ENCODE measurements at regions not wholly inside any gene's neighbourhood (a gene's known extent, or its start where the extent isn't known, plus 50 kb on each side); places are given as distances from the start of the nearest gene placed in this dataset.

- no peak overlapping the region for H3K27ac ChIP-seq (ENCODE audit: low read depth, low read length)
- no peaks in the 10 kb centered on the region for H3K27me3 ChIP-seq (replicated peaks in 1 of 4; ENCODE audit: control insufficient read depth in 3 of 4, extremely low read depth in 1 of 4, insufficient read depth in 3 of 4, low read length in 3 of 4)
- H4K5ac ChIP-seq (ENCODE audit: insufficient read length, low read depth, low read length), result no peak overlapping the region
- H3K4me1 ChIP-seq (replicated peaks in 1 of 4; ENCODE audit: control insufficient read depth in 3 of 4, insufficient read depth in 4 of 4, low read length in 3 of 4), result peaks cover 0 to 6% (median 0%) of the 10 kb centered on the region in 4 experiments; a peak in 2 of 7 replicates
- no peak overlapping the region for H2AK5ac ChIP-seq (ENCODE audit: low read depth, low read length)
- FAIRE-seq (no peak), DNase-seq (ENCODE audit: low read depth in 1 of 2, low spot score in 2 of 2) (no peak)
- no peaks in the 10 kb centered on the region for H3K36me3 ChIP-seq (ENCODE audit: control insufficient read depth in 2 of 4, insufficient read depth in 4 of 4, low read length in 3 of 4)
- no peak overlapping the region for H2AFZ ChIP-seq (ENCODE audit: low read length)
- H2BK12ac ChIP-seq (ENCODE audit: low read depth, low read length), result no peak overlapping the region
- no peak overlapping the region for H3K56ac ChIP-seq (replicated peaks; ENCODE audit: insufficient read length, low read depth, low read length)
- H4K20me1 ChIP-seq (replicated peaks in 1 of 2; ENCODE audit: control insufficient read depth in 1 of 2, insufficient read depth in 2 of 2, low read length in 2 of 2), result no peaks in the 10 kb centered on the region
- no peak overlapping the region for H2BK15ac ChIP-seq (ENCODE audit: low read length)
- H3K9me3 ChIP-seq (ENCODE audit: insufficient read depth in 2 of 2, low read depth in 1 of 2, low read length in 1 of 2), result no peaks in the 10 kb centered on the region
- H3K79me2 ChIP-seq (ENCODE audit: control insufficient read depth in 1 of 2, insufficient read depth in 2 of 2, low read length in 2 of 2), result peaks cover 0 to 6% of the 10 kb centered on the region in 2 experiments; a peak in 1 of 4 replicates
- TF ChIP-seq POLR2AphosphoS5 (IDR thresholded peaks at IDR 0.05; ENCODE audit: low read depth, low read length) (no peak), RXRA (IDR thresholded peaks at IDR 0.05; ENCODE audit: insufficient read depth, low read depth, low read length) (no peak), RNF2 (IDR thresholded peaks at IDR 0.05; ENCODE audit: borderline replicate concordance, low read depth, low read length, missing control alignments, poor library complexity, severe bottlenecking) (no peak), TCF12 (IDR thresholded peaks at IDR 0.05; ENCODE audit: low read depth, low read length) (no peak), FOSL1 (IDR thresholded peaks at IDR 0.05; ENCODE audit: insufficient read depth, low read depth, low read length) (no peak), SIRT6 (IDR thresholded peaks at IDR 0.05; ENCODE audit: low read length) (no peak), POU5F1 (IDR thresholded peaks at IDR 0.05; ENCODE audit: low read depth, low read length) (no peak), MAFK (IDR thresholded peaks at IDR 0.05; ENCODE audit: low read depth, low read length) (no peak), BRCA1 (IDR thresholded peaks at IDR 0.05; ENCODE audit: low read depth, low read length) (no peak), SIX5 (IDR thresholded peaks at IDR 0.05; ENCODE audit: low read depth, low read length) (no peak), E2F6 (IDR thresholded peaks at IDR 0.05) (no peak), BACH1 (IDR thresholded peaks at IDR 0.05; ENCODE audit: low read length) (no peak)
- H2BK20ac ChIP-seq (ENCODE audit: low read length), result no peak overlapping the region
- 92% methylated on average over 6 of the region's 6 CpGs; no CpG with 5 or more reads in 1 of the 2 experiments for WGBS, 2 experiments (ENCODE audit: extremely low coverage in 1 of 2, insufficient coverage in 1 of 2, insufficient read length in 1 of 2, insufficient replicate concordance in 2 of 2, low coverage in 1 of 2, low lambda C conversion rate in 2 of 2, missing lambda C conversion rate in 1 of 2)
- H4K8ac ChIP-seq (ENCODE audit: extremely low read depth, insufficient read depth, low read length), result no peak overlapping the region
- H3K23me2 ChIP-seq (ENCODE audit: low read depth, low read length), result no peaks in the 10 kb centered on the region; the same call in 1 of the 2 replicates
- H2BK120ac ChIP-seq (replicated peaks; ENCODE audit: low read depth, low read length), result no peak overlapping the region
- ChIA-PET POLR2A (ENCODE audit: partially characterized antibody) (interaction anchor here (0.7 to 1.0 kb wide), 2 partner anchors 16 to 37 kb away, joined by 3 to 4 read pairs; no protein-coding TSS in a partner anchor), CTCF (ENCODE audit: partially characterized antibody) (interaction anchor here (0.7 to 10.0 kb wide), 13 partner anchors 9 to 1196 kb away, joined by 3 to 119 read pairs (median 5); no protein-coding TSS in a partner anchor)
- no peak overlapping the region for H3K4me2 ChIP-seq (ENCODE audit: insufficient read depth in 1 of 2, low read depth in 2 of 2, low read length in 2 of 2)
- H3K14ac ChIP-seq (ENCODE audit: insufficient read length), result no peak overlapping the region
- no peaks in the 10 kb centered on the region; the same call in 1 of the 2 replicates for H3K79me1 ChIP-seq (ENCODE audit: low read depth, low read length)
- no peak overlapping the region for H2BK5ac ChIP-seq (ENCODE audit: low read depth, low read length)
- H4K91ac ChIP-seq (replicated peaks; ENCODE audit: insufficient read length, low read length), result no peak overlapping the region
- H3K18ac ChIP-seq (ENCODE audit: extremely low read depth, low read length), result no peak overlapping the region
- H3K23ac ChIP-seq (ENCODE audit: insufficient read length), result no peak overlapping the region
- H3K4me3 ChIP-seq (ENCODE audit: extremely low read depth in 1 of 4, insufficient read depth in 2 of 4, low read depth in 3 of 4, low read length in 4 of 4), result no peak overlapping the region
- H3K9ac ChIP-seq (replicated peaks in 1 of 4; ENCODE audit: extremely low read depth in 1 of 4, low read depth in 3 of 4, low read length in 3 of 4), result no peak overlapping the region
- no peak overlapping the region for H3K4ac ChIP-seq (replicated peaks; ENCODE audit: insufficient read length, low read depth, low read length)
Measured at GRCh38 chr14:100387450-100387849, 64.3 kb downstream of the SLC25A47 start.

Measured in H1 (cell line).